Right atrium auricular region (tissue), 2 donors: ENCODE measurements at regions not wholly inside any gene's neighbourhood (a gene's known extent, or its start where the extent isn't known, plus 50 kb on each side); places are given as distances from the start of the nearest gene placed in this dataset.

Experiments
- DNase-seq: peaks from one replicate; pipeline ENCODE4 v3.0.0-alpha.2; 2019; ENCODE audit warnings: low spot score
- H3K27ac ChIP-seq, 2 donors: fragments of 200-600 bp; sonication (generic); 1 replicate in 1 of 2; 2 replicates in 1 of 2; pipeline ENCODE4 v1.5.1; 2016 to 2019
- H3K27me3 ChIP-seq, 2 donors: fragments of 200-600 bp; sonication (generic); one replicate each; pipeline versions ENCODE4 v1.5.1 to v1.6.0; 2017 to 2019
- H3K36me3 ChIP-seq: fragments of 200-600 bp; sonication (generic); one replicate; pipeline ENCODE4 v1.5.1; 2016
- H3K4me1 ChIP-seq, 2 donors: fragments of 200-600 bp; sonication (generic); one replicate each; pipeline versions ENCODE4 v1.5.1 to v1.6.0; 2017 to 2019
- H3K4me3 ChIP-seq, 2 donors: fragments of 200-600 bp; sonication (generic); 1 replicate in 1 of 2; 2 replicates in 1 of 2; pipeline ENCODE4 v1.5.1; 2017 to 2019; ENCODE audit warnings: mild to moderate bottlenecking in 1 of 2, moderate library complexity in 1 of 2
- H3K9me3 ChIP-seq, 2 donors: fragments of 200-600 bp; sonication (generic); one replicate each; pipeline ENCODE4 v1.5.1; 2019
- CTCF ChIP-seq, 2 donors: fragments of 200-600 bp; sonication (generic); IDR thresholded peaks; one replicate each; pipeline ENCODE4 v1.5.1; 2019; ENCODE audit warnings: antibody characterized with exemption in 2 of 2

GRCh38 chr9:104412238-104412637, 91.8 kb upstream of the OR13F1 start:
- H3K36me3 ChIP-seq = no peaks in the 10 kb centered on the region
- no peak overlapping the region for H3K27ac ChIP-seq
- peaks cover 6 to 12% of the 10 kb centered on the region in 2 donors for H3K9me3 ChIP-seq
- no peak for TF ChIP-seq CTCF (IDR thresholded peaks at IDR 0.05)
- no peaks in the 10 kb centered on the region for H3K4me1 ChIP-seq
- H3K4me3 ChIP-seq = no peak overlapping the region
- H3K27me3 ChIP-seq = no peaks in the 10 kb centered on the region
- no peak for DNase-seq

GRCh38 chr9:104416470-104416869, 87.6 kb upstream of the OR13F1 start:
- DNase-seq = no peak
- Histone ChIP-seq H3K27me3 (no peaks in the 10 kb centered on the region), H3K9me3 (peaks cover 6 to 12% of the 10 kb centered on the region in 2 donors), H3K27ac (no peak overlapping the region), H3K4me3 (no peak overlapping the region), H3K4me1 (no peaks in the 10 kb centered on the region), H3K36me3 (no peaks in the 10 kb centered on the region)
- TF ChIP-seq CTCF (IDR thresholded peaks at IDR 0.05) = no peak

DNA sequence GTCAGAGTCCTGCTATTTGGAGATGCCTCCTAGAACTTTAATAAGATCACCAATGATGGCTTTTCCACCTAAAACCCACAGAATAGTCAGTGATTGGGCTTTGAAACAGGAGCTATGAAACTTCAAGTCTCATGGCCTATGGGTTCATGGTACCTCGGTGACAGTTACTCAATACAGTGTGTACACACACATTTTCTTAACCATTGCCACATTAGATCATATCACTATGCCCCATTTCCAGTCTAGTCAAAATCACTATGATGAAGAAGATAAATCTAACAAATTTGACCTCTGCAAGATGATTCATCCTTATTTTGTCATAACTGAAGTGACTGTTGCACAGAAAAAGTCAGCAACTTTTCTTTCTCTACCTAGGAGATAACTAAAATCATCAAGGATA, 86.8 kb upstream of the OR13F1 start:
- TF ChIP-seq CTCF (IDR thresholded peaks at IDR 0.05) = no peak
- Histone ChIP-seq H3K4me1 (no peaks in the 10 kb centered on the region), H3K4me3 (no peak overlapping the region), H3K27ac (no peak overlapping the region), H3K9me3 (peaks cover 4 to 6% of the 10 kb centered on the region in 2 donors), H3K27me3 (no peaks in the 10 kb centered on the region), H3K36me3 (no peaks in the 10 kb centered on the region)
- DNase-seq = no peak

GRCh38 chr9:104429031-104429546, 75.0 kb upstream of the OR13F1 start:
- no peak overlapping the region for H3K27ac ChIP-seq
- no peak for DNase-seq
- no peaks in the 10 kb centered on the region for H3K36me3 ChIP-seq
- no peak for TF ChIP-seq CTCF (IDR thresholded peaks at IDR 0.05)
- peaks cover 0 to 5% of the 10 kb centered on the region in 2 donors for H3K9me3 ChIP-seq
- H3K4me1 ChIP-seq = no peaks in the 10 kb centered on the region
- H3K27me3 ChIP-seq = no peaks in the 10 kb centered on the region
- H3K4me3 ChIP-seq = no peak overlapping the region

DNA sequence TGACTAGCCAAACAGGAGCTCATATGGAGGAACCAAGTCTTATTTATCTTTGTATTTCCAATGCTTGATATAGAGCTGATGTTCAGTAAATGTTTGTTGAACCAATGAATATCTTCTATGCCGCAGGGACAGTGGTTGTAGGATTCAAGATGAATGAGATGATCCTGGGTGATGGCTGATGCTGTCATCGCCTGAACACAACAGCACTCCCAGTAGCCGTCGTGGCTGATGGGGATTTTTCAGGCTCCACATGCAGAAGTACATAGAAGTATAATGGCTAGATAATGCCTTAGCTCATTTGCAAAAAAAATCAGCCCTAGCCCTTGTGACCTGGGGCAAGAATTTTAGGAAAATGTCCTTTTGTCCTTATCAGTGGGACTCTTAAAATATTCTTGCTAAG, 69.0 kb upstream of the OR13F1 start:
- DNase-seq = no peak
- TF ChIP-seq CTCF (IDR thresholded peaks at IDR 0.05) = no peak
- Histone ChIP-seq H3K36me3 (no peaks in the 10 kb centered on the region), H3K9me3 (peaks cover 0 to 2% of the 10 kb centered on the region in 2 donors), H3K4me3 (no peak overlapping the region), H3K4me1 (no peaks in the 10 kb centered on the region), H3K27ac (no peak overlapping the region), H3K27me3 (no peaks in the 10 kb centered on the region)

- H3K9me3 ChIP-seq = no peaks in the 10 kb centered on the region
- no peak overlapping the region for H3K4me3 ChIP-seq
- TF ChIP-seq CTCF (IDR thresholded peaks at IDR 0.05) = no peak
Observed at GRCh38 chr9:104448036-104448435, 56.0 kb upstream of the OR13F1 start.

More at GRCh38 chr9:104448036-104448435, 56.0 kb upstream of the OR13F1 start:
- Histone ChIP-seq H3K27me3 (no peaks in the 10 kb centered on the region), H3K27ac (no peak overlapping the region), H3K4me1 (no peaks in the 10 kb centered on the region), H3K36me3 (no peaks in the 10 kb centered on the region)
- DNase-seq = no peak
